ENCODE measurements at regions not wholly inside any gene's neighbourhood (a gene's known extent, or its start where the extent isn't known, plus 50 kb on each side); places are given as distances from the start of the nearest gene placed in this dataset.

DNA sequence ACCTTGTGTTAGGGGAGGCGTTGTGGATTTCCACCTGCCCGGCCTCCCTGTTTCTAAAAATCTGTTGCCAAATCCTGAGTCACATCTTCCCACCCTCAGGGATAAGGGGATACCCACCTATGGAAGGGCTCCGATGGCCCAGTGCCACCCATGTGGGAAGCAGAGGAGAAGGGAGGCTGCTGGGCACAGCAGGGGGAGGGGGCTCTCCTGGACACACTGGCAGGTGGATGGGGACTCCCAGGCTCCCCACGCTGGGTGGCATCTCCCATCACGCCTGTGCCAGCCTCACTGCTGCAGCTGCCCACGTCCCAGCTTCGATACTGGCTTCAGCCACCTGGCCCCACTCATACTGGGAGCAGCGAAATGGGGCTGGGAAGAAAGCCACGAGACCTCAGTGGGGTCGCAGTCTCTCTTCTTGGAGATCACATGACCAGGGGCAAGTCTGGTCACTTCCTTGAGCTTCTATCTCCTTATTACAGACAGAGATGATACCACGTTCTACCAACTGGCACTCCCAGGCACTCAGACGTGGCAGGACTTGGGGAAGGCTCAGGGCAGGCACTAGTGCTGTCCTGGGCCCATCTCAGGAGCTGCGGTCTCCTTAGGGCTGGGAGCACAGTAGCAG, 72.2 kb downstream of the PITPNM2 start:
- H3K4me3 ChIP-seq (ENCODE audit: low read depth, low read length): no peak overlapping the region
- DNase-seq (ENCODE audit: low read depth): no peak

DNA sequence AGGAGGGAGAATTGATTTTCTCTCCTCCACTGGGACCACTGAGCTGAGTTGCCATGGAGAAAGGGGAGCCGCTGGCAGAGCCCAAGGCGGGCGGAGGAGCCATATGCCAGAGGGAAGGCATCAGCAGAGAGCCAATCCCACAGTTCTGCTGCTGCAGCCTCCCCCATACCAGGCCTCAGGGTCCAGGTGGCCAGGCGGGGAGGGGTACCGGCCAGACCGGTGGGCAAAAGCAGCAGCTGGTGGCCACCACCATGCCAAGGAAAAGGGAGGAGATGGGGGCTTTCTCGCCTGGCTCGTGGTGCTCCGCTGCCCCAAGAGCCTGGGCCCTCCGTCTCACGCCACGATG, 72.8 kb downstream of the PITPNM2 start:
- H3K4me3 ChIP-seq (ENCODE audit: low read depth, low read length): no peak overlapping the region
- DNase-seq (ENCODE audit: low read depth): no peak

DNA sequence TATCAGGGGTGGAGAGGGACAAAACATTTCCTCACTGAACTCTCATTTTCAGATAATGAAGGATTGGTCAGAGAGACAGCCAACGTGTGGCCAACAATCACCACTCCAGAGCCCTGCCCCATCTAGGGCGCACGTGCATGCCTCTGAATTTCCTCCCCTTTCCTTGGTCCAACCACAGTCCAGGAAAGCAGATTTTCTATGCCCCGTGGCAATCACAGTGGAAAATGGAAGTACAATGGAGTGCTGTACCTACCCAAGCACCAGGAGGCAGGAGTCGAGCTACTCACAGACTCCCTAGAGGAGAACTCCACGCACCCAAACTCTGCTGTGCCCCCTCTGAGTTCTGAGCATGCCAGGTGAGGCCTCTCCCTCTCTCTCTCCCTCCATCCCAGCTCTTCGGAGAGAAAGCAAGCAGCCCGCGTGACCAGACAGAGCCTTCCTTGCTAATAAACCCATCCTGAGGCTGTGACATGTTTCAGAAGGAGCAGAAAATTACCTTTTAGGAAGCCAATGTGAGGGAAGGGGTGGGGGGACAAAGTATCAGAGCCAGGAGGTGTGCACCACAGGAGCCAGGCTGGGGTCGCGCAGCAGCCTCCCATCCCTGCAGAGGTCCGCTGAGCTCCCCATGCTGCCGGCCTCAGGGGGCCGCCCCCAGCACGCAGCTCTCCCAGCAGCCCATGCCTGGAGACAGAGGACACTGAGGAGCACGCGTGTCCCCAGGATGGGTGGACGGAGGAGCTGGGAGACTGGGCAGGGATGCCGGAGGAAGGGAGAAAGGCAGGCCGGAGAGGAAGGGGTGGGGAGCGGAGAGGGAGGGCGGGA, 73.4 kb downstream of the PITPNM2 start:
- no peak overlapping the region for H3K4me3 ChIP-seq (ENCODE audit: low read depth, low read length)

DNA sequence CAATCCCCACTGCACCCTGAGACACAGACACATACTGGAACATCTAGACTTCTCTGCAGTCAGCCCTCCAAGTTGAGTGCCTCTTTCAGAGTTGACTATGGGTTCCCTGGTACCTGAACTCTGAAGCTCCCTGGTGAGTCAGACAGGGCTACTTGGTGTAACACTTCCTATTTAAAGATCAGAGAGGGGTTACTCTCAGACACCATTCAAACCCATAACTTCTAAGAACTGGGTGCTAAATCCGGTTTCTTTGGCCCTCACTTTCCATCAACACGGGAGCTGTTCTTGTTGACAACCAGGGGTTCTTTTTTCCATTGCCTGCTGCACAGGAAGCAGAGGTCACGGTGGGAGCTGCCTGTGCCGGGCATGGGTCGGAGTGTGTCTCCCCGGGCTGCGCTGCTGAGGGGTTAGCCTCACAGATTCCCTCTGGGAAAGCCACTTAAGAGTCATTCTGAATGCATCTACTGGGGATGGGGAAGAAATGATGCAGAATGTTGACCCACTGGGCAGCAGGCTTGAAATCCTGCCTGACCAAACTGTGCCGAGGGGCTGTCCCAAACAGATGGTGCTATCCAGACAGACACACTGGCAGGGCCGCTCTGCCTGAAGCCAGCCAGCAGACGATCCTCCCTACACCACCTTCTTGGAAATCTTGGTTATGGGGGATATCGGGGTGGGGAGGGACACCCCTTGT, 74.1 kb downstream of the PITPNM2 start:
- no peak overlapping the region for H3K4me3 ChIP-seq (ENCODE audit: low read depth, low read length)
- no peak for DNase-seq (ENCODE audit: low read depth)

More for the DNA sequence above, 73.4 kb downstream of the PITPNM2 start:
- no peak for DNase-seq (ENCODE audit: low read depth)

DNA sequence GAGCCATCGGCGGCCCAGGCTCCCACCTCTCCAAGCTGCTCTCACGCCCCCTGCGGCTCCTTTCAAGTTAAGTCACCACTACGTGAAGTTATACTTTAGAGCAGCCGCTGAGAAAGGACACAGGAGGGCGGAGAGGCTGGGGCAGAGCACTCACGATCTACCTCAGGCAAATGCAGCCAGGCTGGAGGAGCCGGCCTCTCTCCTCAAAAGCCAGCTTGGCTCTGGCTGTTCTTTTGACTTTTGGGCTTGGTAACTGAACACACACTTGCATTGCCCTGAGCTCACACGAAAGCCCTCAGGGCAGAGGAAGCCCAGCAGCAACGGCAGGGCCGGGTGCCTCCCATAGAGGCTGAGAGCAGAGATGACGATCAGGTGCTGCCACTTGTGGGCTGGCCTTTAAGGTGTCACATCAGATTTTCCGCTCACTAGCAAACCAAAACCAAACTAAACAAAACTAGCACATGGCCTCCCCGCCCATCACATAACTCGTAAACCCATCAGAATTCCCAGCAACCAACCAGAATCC, 75.2 kb downstream of the PITPNM2 start:
- H3K4me3 ChIP-seq (ENCODE audit: low read depth, low read length): no peak overlapping the region
- no peak for DNase-seq (ENCODE audit: low read depth)

DNA sequence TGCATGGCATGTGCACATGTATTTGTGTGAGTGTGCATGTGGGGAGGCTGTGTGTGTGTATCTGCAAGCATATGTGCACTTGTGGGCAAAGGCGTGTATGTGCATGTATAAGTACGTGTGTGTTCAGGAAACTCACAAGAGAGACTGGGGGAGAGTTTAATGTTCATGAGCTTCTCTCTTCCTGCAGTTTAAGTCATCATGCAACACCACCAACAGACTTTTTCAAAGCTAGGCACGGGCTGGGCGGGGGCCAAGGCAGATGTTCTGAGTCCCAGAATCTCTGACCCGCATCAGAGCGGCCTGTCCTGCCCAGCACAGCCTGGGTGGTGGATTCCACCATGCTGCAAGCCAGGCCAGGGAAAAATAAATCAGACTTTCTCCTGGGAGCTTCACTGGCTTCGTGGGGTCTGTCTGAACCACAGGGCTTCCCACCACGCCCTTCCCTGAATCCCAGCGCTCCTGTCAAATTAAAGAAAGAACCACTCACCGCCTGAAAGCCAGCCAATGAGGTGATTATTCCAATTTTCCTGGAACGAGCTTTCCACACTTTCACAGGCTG, 75.7 kb downstream of the PITPNM2 start:
- H3K4me3 ChIP-seq (ENCODE audit: low read depth, low read length): no peak overlapping the region
- no peak for DNase-seq (ENCODE audit: low read depth)

DNA sequence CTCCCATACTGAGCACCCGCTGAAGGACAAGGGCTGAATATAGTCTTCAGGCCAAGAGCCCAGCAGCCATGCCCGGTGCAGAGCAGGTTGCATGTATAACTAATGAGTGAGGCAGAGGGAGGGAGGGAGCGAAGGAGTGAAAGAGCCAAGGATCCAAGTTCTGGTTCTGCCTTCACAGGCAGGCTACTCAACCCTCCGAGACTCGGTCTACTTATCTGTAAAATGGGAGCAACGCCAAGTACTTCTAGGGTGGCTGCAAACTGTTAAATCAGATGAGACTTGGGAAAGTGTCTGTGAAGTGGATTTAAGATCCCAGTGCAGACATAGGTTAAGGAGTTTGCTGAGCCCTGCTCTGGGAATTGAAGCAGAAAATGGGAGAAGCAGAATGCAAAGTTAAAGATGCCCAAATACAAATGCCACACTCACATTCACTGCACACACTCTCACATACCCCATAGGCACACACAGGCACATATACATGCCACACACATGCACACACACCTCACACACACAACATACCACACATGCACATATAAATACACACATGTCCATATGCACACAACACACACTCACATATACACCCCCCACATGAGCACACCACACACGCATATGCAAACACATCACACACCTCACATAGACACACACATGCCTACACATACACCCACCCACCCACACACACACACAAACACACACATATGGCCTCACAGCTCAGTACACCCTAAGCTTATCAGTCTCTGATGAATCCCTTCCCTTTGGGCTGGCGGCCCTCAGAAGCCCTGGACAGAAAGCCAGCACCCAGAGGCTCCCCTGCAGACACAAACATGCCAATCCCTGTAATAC, 76.7 kb downstream of the PITPNM2 start:
- H3K4me3 ChIP-seq (ENCODE audit: low read depth, low read length): no peak overlapping the region

DNA sequence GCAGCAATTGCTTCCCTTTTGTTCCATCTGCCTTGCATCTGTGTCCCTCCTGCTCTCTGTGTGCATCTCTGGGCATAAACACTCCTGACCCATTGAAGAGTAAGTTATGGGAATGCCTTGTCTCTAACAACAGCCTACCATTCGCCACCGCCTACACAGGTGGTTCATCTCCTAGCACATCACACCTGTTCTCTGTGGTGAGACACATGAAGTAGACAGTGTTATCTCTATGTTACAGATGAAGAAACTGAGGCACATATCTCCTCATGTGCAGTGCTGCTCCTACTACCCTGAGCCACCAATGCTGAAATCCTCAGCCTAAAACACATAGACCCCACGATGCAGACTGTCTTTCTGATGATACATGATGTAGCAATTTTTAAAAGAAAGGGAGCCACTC, 77.6 kb downstream of the PITPNM2 start:
- H3K4me3 ChIP-seq (ENCODE audit: low read depth, low read length): no peak overlapping the region
- no peak for DNase-seq (ENCODE audit: low read depth)

More for the DNA sequence above, 76.7 kb downstream of the PITPNM2 start:
- DNase-seq (ENCODE audit: low read depth): no peak

DNA sequence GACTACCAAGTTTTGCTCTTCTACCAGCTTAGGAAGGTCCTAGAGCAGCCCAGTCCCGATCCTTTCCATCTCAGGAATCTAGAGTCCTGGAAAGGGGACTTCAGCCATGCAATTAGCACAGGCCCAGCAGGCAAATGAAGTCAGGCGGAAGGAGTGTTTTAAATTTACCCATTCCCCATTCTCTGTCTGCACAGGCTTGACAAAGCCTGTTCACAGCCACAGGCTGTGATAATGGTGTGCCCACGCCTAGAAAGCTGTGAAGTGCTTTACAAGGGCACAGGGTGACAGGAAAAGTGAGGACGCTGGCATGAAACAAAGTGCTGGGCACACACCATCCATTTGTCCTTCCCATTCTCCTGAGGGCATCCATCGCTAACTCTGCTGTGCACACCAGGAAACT, 79.0 kb downstream of the PITPNM2 start:
- DNase-seq (ENCODE audit: low read depth): no peak
- H3K4me3 ChIP-seq (ENCODE audit: low read depth, low read length): no peak overlapping the region

DNA sequence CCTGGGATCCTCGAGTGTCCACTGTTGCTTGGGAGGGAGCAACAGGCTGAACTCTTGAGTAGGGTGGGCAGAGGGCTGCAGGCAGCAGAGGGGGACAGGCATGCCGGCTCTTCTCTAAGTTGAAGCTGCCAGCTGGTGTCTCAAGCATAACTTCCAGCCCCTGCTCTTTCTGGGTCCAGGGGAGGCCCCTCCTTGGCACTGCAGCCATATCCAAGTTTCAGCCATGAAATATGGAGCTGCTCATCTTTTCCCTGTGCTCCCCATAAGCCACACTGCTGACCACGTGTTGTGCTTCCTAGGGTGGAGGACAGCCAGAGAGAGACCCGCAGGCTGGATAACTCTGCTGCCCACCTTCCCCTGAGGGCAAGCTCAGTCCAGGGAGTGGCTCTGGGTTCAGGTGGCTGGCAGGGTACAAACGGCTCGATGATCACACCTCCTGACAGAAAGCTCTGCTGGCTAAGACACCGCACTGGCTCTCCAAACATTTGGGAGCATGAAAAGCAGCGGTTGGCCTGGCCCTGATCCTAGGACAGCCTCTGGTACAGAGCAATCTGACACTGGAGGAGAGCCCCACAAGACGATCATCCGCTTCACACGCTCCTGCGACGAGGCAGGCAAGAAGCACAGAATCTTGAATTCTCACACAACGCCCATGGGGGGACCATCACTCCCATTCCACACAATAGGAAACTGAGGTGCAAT, 79.6 kb downstream of the PITPNM2 start:
- DNase-seq (ENCODE audit: low read depth): no peak
- H3K4me3 ChIP-seq (ENCODE audit: low read depth, low read length): no peak overlapping the region

DNA sequence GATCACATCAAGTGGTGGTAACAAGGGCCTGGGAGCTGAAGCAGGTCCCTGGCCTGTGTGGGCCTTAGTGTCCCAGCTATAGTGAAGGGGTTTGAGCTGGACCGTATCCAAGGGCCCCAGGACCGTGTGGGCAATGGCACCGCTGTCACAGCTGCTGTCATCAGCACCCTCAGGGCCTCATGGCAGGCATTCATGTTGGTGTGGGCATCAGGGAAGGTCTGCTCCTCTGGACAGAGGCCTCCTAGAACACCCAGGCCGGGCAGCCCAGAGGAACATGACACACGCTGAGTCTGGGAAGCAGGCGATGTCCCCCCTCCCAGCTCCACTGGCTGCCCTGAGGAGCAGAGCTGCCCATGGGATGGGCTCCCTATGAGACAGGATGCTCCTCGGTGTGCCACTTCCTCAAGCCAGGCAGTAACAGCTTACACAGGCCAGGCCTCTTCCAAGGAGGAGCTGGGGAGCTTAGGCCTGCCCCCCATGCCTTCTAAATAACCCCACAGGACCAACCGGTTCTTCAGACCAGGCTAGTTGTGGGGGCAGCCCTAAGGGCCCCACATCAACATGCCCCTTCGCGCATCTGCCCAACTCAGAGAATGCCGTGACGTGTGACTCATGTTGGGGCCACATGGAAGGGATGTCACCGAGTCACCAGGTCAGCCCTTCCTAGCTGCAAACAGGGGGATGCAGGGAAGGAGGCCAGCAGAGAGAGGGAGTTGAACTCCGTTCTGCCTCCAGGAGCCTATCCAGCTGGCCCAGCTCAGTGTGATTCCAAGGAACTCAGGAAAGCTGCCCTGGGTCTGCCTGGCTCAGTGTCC, 80.4 kb downstream of the PITPNM2 start:
- DNase-seq (ENCODE audit: low read depth): no peak
- no peak overlapping the region for H3K4me3 ChIP-seq (ENCODE audit: low read depth, low read length)

DNA sequence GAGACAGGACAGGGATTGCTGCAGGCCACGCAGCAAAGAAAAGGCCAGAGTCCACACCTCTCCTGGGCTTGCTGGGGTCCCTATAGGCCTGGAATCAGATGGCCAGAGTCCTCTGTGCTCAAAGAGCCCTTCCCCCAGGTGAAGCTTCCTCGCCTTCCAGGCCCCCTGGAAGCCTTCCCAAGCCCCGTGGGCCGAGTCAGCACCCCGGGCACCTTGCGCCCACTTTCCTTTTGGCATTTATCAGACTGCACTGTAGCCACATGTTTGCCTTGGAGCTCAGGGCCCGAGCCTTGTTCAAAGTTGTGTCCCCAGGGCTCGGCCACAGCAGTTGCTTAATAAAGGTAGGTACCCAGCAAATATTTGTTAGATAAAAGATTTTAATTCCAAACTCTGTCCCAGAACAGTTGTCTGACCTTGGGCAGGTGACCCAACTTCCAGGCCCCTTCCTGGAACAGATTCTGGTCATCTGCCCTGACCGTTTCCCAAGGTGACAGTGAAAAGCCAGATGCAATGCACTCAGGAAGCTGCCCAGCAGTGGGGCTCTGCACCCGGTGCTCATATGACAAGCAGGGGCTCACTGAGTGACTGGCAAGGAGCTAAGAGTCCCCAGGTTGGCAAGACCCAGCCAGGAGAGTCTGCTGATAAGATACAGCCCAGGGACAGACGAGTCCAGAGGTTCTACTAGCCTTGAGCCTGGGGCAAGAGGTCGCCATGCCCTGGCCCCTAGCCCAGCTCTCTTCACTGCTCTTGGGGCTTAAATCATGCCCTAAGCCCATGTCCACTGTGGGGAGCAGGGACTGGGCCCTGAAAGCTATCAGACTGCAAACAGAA, 81.2 kb downstream of the PITPNM2 start:
- DNase-seq (ENCODE audit: low read depth): no peak

DNA sequence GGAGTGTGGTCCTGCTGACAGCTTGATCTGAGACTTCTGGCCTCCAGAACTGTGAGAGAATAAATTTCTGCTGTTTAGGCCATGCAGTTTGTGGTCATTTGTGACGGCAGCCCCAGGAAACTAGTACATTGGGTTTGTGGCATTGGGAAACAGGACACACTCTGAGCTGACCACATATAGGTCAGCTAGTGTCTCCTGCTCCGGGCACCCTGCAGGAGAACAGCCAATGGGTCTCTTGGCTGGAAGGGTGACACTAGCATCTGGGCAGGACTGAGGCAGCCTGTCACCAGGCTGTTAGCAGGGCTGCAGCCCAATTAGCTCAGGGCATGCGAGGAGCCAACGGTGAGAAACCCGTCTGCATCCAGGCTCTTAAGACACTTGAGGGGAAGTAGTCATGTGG, 83.2 kb downstream of the PITPNM2 start:
- no peak for DNase-seq (ENCODE audit: low read depth)
- H3K4me3 ChIP-seq (ENCODE audit: low read depth, low read length): no peak overlapping the region

More for the DNA sequence above, 81.2 kb downstream of the PITPNM2 start:
- no peak overlapping the region for H3K4me3 ChIP-seq (ENCODE audit: low read depth, low read length)

DNA sequence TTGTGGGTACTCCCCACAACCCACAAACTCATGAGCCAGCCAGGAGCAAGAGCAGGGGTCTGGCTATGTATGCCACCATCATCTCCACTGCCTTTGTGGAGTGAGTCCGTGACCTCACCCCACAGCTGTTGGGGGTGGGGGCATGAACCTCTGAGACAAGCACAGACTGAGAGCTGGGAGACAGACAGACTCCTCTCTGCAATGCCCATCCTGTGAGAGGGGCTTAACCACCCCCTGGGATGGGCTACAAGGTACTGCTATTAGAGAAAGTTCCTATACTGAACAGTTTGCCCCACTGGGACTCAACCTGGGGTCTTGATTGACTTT, 84.5 kb downstream of the PITPNM2 start:
- no peak for DNase-seq (ENCODE audit: low read depth)
- H3K4me3 ChIP-seq (ENCODE audit: low read depth, low read length): no peak overlapping the region

DNA sequence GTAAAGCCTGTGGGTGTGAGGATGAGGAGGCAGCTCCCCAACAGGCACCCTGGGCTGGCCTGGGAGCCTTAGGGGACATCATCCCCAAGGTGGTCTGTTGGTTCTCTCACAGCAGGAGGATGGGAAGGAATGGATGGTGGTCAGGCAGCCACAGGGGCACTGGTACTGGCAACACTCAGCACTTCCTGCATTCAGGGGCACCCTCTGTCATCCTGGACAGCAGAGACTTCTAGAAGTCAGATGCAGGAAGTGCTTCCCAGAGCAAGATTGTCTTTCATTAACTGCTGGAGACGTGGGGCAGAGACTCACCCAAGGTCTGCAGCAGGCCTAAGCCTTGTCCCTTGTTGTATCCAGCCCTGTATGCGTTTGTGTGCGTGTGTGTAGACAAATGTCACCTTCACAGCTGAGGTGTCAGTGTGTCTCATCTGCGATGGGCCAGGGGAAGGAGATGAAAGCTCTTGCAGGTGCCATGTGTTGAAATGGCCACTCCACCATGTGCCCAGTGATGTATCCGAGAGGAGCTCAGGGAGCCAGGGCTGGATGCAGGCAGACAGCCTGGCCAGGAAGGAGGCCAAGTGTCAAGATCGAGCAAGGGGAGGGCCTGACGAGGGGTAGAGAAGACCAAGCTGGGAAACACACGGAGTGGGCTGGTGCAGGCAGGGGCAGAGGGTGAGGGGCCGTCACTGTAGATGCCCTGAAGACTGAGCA, 85.1 kb downstream of the PITPNM2 start:
- DNase-seq (ENCODE audit: low read depth): no peak

DNA sequence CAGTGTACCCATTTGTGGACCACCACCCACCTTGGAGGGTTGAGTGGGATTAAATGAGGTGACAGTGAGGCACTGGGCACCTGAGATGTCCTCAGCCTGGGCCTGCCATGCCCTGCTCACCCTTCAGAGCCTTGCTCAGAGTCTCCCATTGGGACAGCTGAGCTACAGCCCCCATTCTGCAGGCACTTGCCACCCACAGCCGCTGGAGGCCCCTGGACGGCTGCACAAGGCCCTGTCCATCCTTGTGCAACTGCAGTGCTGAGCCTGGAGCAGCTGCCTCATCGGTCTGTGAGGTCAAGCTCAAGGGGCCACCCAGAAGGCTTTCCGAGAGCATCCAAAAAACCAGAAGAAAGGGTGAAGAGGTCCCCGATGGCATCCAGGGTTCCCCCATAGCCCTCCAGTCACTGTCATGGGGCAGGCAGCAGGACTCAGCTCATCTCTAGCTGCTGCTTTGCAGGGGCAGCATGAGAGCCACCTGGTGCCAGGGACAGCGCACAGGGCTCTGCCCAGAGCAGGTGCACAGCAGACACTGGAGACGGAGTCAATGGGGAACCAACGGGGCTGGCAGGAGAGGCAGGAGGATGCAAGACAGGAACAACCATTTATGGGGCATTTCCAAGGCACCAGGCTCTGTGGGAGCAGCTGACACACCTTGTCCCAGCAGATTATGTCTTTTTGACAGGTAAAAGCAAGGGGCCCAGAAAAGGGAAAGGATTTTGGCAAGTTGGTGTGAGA, 84.6 kb downstream of the ARL6IP4 start:
- H3K4me3 ChIP-seq (ENCODE audit: low read depth, low read length): no peak overlapping the region
- no peak for DNase-seq (ENCODE audit: low read depth)

More for the DNA sequence above, 85.1 kb downstream of the PITPNM2 start:
- H3K4me3 ChIP-seq (ENCODE audit: low read depth, low read length): no peak overlapping the region
